ENCODE measurements at regions not wholly inside any gene's neighbourhood (a gene's known extent, or its start where the extent isn't known, plus 50 kb on each side); places are given as distances from the start of the nearest gene placed in this dataset.
A peak's percentile ranks its signal among the peaks of the same experiment; 100 is the strongest.
"Not testable (repeated sequence)": the region's sequence is repeated elsewhere in the genome, so short reads cannot be mapped to it uniquely, and the experiment has no call there.

- H3K9me2 ChIP-seq (ENCODE audit: insufficient read depth), result no peaks in the 10 kb centered on the region
- H3F3A ChIP-seq (ENCODE audit: insufficient read depth), result 0 out of 2 replicates have a peak, but pooled peaks cover 7% of the 10 kb centered on the region
- TF ChIP-seq EZH2 (IDR thresholded peaks at IDR 0.05; ENCODE audit: insufficient read depth, poor library complexity, severe bottlenecking) (no peak), EZH2phosphoT487 (IDR thresholded peaks at IDR 0.05; ENCODE audit: insufficient read depth, low read depth) (no peak)
- no peaks in the 10 kb centered on the region for H3K79me2 ChIP-seq (ENCODE audit: insufficient read depth)
- H3K4me1 ChIP-seq (ENCODE audit: insufficient read depth), result peaks cover 5% of the 10 kb centered on the region
- H4K20me1 ChIP-seq (ENCODE audit: insufficient read depth), result no peaks in the 10 kb centered on the region
- H3K4me3 ChIP-seq, result no peak overlapping the region
- no peak for DNase-seq
- H2AFZ ChIP-seq, result no peak overlapping the region
- H3K9me3 ChIP-seq (ENCODE audit: low read depth), result no peaks in the 10 kb centered on the region
- no peak overlapping the region for H3K4me2 ChIP-seq (ENCODE audit: unreplicated experiment)
- H3K9ac ChIP-seq, result no peak overlapping the region
- no peaks in the 10 kb centered on the region for H3K36me3 ChIP-seq (ENCODE audit: low read depth)
- WGBS, 2 experiments (ENCODE audit: low coverage in 1 of 2, low lambda C conversion rate in 2 of 2, missing lambda C conversion rate in 2 of 2), result 83 to 84% methylated on average over 3 of the region's 3 CpGs
- H3K27me3 ChIP-seq (replicated peaks; ENCODE audit: insufficient read depth), result no peaks in the 10 kb centered on the region
- in situ Hi-C loops (cut with MboI), result no loop called here
- H3K27ac ChIP-seq, result no peak overlapping the region
Observed at GRCh38 chr5:145666591-145666990, 168.6 kb downstream of the PRELID2 start.

GRCh38 chr5:145661737-145662485, 173.2 kb downstream of the PRELID2 start:
- H3K27me3 ChIP-seq (replicated peaks; ENCODE audit: insufficient read depth), result no peaks in the 10 kb centered on the region
- no peaks in the 10 kb centered on the region for H3K36me3 ChIP-seq (ENCODE audit: low read depth)
- H3K27ac ChIP-seq, result no peak overlapping the region
- no peak for TF ChIP-seq EZH2phosphoT487 (IDR thresholded peaks at IDR 0.05; ENCODE audit: insufficient read depth, low read depth)
- TF ChIP-seq EZH2 (IDR thresholded peaks at IDR 0.05; ENCODE audit: insufficient read depth, poor library complexity, severe bottlenecking), result no peak
- no peaks in the 10 kb centered on the region for H3K9me3 ChIP-seq (ENCODE audit: low read depth)
- no peak overlapping the region for H3K4me3 ChIP-seq
- H3F3A ChIP-seq (ENCODE audit: insufficient read depth), result peaks cover 19% of the 10 kb centered on the region; the same call in 1 of the 2 replicates
- no peaks in the 10 kb centered on the region for H3K79me2 ChIP-seq (ENCODE audit: insufficient read depth)
- no peak overlapping the region for H3K9ac ChIP-seq
- H3K4me2 ChIP-seq (ENCODE audit: unreplicated experiment), result peak overlapping the region; percentile 18
- DNase-seq, result peak; percentile 1
- in situ Hi-C loops (cut with MboI), result no loop called here
- H3K4me1 ChIP-seq (ENCODE audit: insufficient read depth), result peaks cover 14% of the 10 kb centered on the region
- H2AFZ ChIP-seq, result no peak overlapping the region
- H3K9me2 ChIP-seq (ENCODE audit: insufficient read depth), result no peaks in the 10 kb centered on the region
- H4K20me1 ChIP-seq (ENCODE audit: insufficient read depth), result no peaks in the 10 kb centered on the region
- 48 to 53% methylated on average over 3 of the region's 3 CpGs for WGBS, 2 experiments (ENCODE audit: low coverage in 1 of 2, low lambda C conversion rate in 2 of 2, missing lambda C conversion rate in 2 of 2)

DNA sequence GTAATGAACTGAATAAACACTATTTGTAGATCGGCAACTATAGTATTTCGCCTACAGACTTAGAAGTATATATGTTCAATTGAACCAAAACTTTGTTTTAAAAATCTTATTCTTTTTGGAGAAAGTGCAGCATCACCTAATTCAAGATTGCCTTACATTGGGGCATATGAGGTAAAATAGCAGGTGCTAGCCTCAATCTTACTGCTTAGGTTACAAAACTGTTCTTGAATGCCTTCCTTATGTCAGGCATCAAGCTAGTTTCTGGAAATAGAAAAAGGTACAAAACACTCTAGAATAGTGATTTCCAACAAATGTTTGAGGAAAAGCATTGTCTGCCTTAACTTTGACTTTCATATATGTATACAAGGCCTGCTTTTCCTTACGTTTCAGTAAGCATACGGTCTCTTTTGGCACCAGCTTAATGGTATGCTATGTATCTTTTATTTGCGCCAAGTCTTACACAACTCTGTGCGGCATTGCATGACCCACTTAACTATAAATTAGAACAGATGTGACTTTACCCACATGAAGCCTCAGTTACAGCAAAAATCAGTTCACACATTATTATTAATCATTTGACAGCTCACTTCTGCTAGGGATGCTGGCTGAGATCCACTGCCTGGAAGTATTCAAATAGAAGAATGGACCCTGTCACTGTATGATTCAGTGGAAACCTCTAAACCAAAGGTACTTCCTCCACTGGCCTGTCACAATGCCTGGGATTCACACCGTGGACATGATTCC, 174.1 kb downstream of the PRELID2 start:
- H3K4me2 ChIP-seq (ENCODE audit: unreplicated experiment), result peak overlapping the region; percentile 18
- H3K4me1 ChIP-seq (ENCODE audit: insufficient read depth), result peaks cover 14% of the 10 kb centered on the region
- H3K9me2 ChIP-seq (ENCODE audit: insufficient read depth), result no peaks in the 10 kb centered on the region
- peak; percentile 72 for DNase-seq
- in situ Hi-C loops (cut with MboI), result no loop called here
- no peak overlapping the region for H3K9ac ChIP-seq
- H2AFZ ChIP-seq, result no peak overlapping the region
- H3K9me3 ChIP-seq (ENCODE audit: low read depth), result no peaks in the 10 kb centered on the region
- 31 to 33% methylated on average over 7 of the region's 7 CpGs for WGBS, 2 experiments (ENCODE audit: low coverage in 1 of 2, low lambda C conversion rate in 2 of 2, missing lambda C conversion rate in 2 of 2)
- no peaks in the 10 kb centered on the region for H3K27me3 ChIP-seq (replicated peaks; ENCODE audit: insufficient read depth)
- H3K27ac ChIP-seq, result no peak overlapping the region
- H3K4me3 ChIP-seq, result no peak overlapping the region
- no peaks in the 10 kb centered on the region for H3K79me2 ChIP-seq (ENCODE audit: insufficient read depth)
- no peaks in the 10 kb centered on the region for H3K36me3 ChIP-seq (ENCODE audit: low read depth)
- H3F3A ChIP-seq (ENCODE audit: insufficient read depth), result peaks cover 19% of the 10 kb centered on the region; the same call in 1 of the 2 replicates
- TF ChIP-seq EZH2 (IDR thresholded peaks at IDR 0.05; ENCODE audit: insufficient read depth, poor library complexity, severe bottlenecking), result no peak
- peak; percentile 99 for TF ChIP-seq EZH2phosphoT487 (IDR thresholded peaks at IDR 0.05; ENCODE audit: insufficient read depth, low read depth)
- no peaks in the 10 kb centered on the region for H4K20me1 ChIP-seq (ENCODE audit: insufficient read depth)

DNA sequence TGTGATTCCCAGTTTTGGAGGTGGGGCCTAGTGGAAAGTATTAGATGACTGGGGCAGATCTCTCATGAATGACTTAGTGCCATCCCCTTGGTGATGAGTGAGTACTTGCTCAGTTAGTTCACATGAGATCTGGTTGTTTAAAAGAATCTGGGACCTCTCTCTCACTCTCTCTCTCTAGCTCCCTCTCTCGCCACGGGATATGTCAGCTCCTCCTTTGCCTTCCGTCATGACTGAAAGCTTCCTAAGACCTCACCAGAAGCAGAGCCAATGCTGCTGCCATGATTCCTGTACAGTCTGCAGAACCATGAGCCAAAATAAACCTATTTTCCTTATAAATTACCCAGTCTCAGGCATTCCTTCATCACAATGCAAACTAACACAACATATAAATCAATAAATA, 176.7 kb downstream of the PRELID2 start:
- no peak for DNase-seq
- H3K79me2 ChIP-seq (ENCODE audit: insufficient read depth), result no peaks in the 10 kb centered on the region
- 95 to 100% methylated on average over 3 of the region's 3 CpGs for WGBS, 2 experiments (ENCODE audit: low coverage in 1 of 2, low lambda C conversion rate in 2 of 2, missing lambda C conversion rate in 2 of 2)

GRCh38 chr5:145652700-145653099, 182.4 kb downstream of the PRELID2 start:
- H3K4me3 ChIP-seq; H3F3A ChIP-seq (ENCODE audit: insufficient read depth); H4K20me1 ChIP-seq (ENCODE audit: insufficient read depth); H3K27me3 ChIP-seq (replicated peaks; ENCODE audit: insufficient read depth); H3K36me3 ChIP-seq (ENCODE audit: low read depth); H3K9me2 ChIP-seq (ENCODE audit: insufficient read depth); DNase-seq; H3K9me3 ChIP-seq (ENCODE audit: low read depth); H3K4me1 ChIP-seq (ENCODE audit: insufficient read depth); in situ Hi-C loops (cut with MboI); H3K79me2 ChIP-seq (ENCODE audit: insufficient read depth); H3K9ac ChIP-seq; H3K27ac ChIP-seq; H2AFZ ChIP-seq; H3K4me2 ChIP-seq (ENCODE audit: unreplicated experiment): not testable (repeated sequence)
- 61 to 71% methylated on average over 3 of the region's 3 CpGs for WGBS, 2 experiments (ENCODE audit: low coverage in 1 of 2, low lambda C conversion rate in 2 of 2, missing lambda C conversion rate in 2 of 2)

More for the DNA sequence above, 176.7 kb downstream of the PRELID2 start:
- no peaks in the 10 kb centered on the region for H3K9me3 ChIP-seq (ENCODE audit: low read depth)
- no peaks in the 10 kb centered on the region for H3K36me3 ChIP-seq (ENCODE audit: low read depth)
- H3K4me3 ChIP-seq, result no peak overlapping the region
- H3K9me2 ChIP-seq (ENCODE audit: insufficient read depth), result no peaks in the 10 kb centered on the region
- TF ChIP-seq EZH2 (IDR thresholded peaks at IDR 0.05; ENCODE audit: insufficient read depth, poor library complexity, severe bottlenecking) (no peak), EZH2phosphoT487 (IDR thresholded peaks at IDR 0.05; ENCODE audit: insufficient read depth, low read depth) (no peak)
- no peak overlapping the region for H3K9ac ChIP-seq
- H3F3A ChIP-seq (ENCODE audit: insufficient read depth), result peaks cover 19% of the 10 kb centered on the region; the same call in 1 of the 2 replicates
- peaks cover 14% of the 10 kb centered on the region for H3K4me1 ChIP-seq (ENCODE audit: insufficient read depth)
- H4K20me1 ChIP-seq (ENCODE audit: insufficient read depth), result no peaks in the 10 kb centered on the region
- H3K4me2 ChIP-seq (ENCODE audit: unreplicated experiment), result no peak overlapping the region
- H2AFZ ChIP-seq, result no peak overlapping the region
- no peak overlapping the region for H3K27ac ChIP-seq
- no peaks in the 10 kb centered on the region for H3K27me3 ChIP-seq (replicated peaks; ENCODE audit: insufficient read depth)
- in situ Hi-C loops (cut with MboI), result no loop called here

DNA sequence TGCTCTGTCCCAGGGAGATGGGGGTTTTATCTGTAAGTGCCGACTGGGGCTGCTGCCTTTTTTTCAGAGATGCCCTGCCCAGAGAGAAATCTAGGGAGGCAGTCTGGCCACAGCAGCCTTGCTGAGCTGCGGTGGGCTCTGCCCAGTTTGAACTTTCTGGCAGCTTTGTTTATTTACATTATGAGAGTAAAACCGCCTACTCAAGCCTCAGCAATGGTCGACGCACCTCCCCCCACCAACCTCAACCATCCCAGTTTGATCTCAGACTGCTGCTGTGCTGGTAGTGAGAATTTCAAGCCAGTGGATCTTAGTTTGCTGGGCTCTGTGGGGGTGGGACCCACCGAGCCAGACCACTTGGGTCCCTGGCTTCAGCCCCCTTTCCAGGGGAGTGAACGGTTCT, 188.0 kb downstream of the PRELID2 start:
- DNase-seq; H3K79me2 ChIP-seq (ENCODE audit: insufficient read depth); in situ Hi-C loops (cut with MboI); H3K9me2 ChIP-seq (ENCODE audit: insufficient read depth); H3K9me3 ChIP-seq (ENCODE audit: low read depth); H4K20me1 ChIP-seq (ENCODE audit: insufficient read depth); H3K27ac ChIP-seq; H3K4me2 ChIP-seq (ENCODE audit: unreplicated experiment); H3K4me1 ChIP-seq (ENCODE audit: insufficient read depth); H3K9ac ChIP-seq; H3K4me3 ChIP-seq; H3K36me3 ChIP-seq (ENCODE audit: low read depth); H3F3A ChIP-seq (ENCODE audit: insufficient read depth); H2AFZ ChIP-seq; H3K27me3 ChIP-seq (replicated peaks; ENCODE audit: insufficient read depth): not testable (repeated sequence)
- 68 to 73% methylated on average over 7 of the region's 7 CpGs for WGBS, 2 experiments (ENCODE audit: low coverage in 1 of 2, low lambda C conversion rate in 2 of 2, missing lambda C conversion rate in 2 of 2)
